ENCODE measurements at regions not wholly inside any gene's neighbourhood (a gene's known extent, or its start where the extent isn't known, plus 50 kb on each side); places are given as distances from the start of the nearest gene placed in this dataset.
"Not testable (repeated sequence)": the region's sequence is repeated elsewhere in the genome, so short reads cannot be mapped to it uniquely, and the experiment has no call there.

DNA sequence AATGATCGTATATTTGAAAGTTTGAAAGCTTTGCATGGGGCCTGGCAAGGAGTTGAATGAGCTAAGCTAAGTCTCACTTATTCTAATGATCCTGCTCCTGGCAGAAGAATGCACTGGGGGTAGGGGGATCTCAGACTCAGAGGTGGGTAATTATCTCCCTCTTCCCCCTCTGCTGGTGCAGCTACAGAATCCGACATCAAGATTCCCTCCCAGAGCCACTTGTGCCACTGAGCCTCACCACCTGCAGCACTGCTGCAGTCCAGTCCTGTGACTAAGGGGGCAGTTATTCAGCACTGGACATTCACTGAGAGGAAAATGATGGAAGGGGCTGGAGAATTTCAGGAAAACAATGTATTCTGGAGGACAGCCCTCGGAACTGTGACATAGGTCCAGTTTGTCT, 205.8 kb downstream of the DEPDC1B start:
- DNase-seq (ENCODE audit: low spot score) = no peak
- TF ChIP-seq, protein P1, sequence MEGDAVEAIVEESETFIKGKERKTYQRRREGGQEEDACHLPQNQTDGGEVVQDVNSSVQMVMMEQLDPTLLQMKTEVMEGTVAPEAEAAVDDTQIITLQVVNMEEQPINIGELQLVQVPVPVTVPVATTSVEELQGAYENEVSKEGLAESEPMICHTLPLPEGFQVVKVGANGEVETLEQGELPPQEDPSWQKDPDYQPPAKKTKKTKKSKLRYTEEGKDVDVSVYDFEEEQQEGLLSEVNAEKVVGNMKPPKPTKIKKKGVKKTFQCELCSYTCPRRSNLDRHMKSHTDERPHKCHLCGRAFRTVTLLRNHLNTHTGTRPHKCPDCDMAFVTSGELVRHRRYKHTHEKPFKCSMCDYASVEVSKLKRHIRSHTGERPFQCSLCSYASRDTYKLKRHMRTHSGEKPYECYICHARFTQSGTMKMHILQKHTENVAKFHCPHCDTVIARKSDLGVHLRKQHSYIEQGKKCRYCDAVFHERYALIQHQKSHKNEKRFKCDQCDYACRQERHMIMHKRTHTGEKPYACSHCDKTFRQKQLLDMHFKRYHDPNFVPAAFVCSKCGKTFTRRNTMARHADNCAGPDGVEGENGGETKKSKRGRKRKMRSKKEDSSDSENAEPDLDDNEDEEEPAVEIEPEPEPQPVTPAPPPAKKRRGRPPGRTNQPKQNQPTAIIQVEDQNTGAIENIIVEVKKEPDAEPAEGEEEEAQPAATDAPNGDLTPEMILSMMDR (IDR thresholded peaks at IDR 0.05; ENCODE audit: extremely low read depth, missing control alignments) = no peak

DNA sequence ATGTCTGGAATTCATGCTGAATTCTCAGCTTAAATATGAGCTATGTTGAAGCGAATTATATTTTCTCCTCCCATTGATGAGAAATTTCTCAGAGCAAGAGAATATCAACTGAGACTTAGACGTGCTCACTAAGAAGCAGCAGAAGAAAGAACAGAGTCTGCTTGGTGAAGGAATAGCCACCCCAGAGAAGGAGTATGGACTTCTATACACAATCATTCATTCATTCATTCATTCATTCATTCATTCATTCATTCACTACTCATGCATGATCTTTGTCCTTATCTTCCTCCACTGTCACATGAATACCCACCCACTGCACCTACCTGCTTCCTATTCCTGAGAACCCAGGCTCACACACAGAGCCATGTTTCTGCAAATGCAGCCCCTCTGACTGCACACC, 206.6 kb downstream of the DEPDC1B start:
- TF ChIP-seq, protein P1 (IDR thresholded peaks at IDR 0.05; ENCODE audit: extremely low read depth, missing control alignments) = no peak
- no peak for DNase-seq (ENCODE audit: low spot score)

DNA sequence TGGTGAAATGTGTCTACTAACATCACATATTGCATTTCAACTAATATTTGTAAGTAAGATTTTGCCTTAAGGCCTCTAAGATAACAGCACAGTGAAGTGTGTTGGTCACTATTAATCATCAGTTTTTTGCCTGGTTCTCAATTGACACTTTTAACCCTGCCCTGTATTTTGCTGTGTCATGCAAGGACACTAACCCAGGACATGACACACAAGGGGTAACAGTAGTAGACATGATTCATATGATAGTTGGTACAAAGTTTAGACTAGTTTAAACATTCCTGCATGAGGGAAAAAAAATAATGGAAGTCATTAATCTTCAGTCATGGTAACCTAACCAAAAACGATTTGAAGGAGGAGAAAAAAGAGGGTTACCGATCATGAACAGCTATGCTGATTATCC, 207.0 kb downstream of the DEPDC1B start:
- DNase-seq (ENCODE audit: low spot score) = no peak
- TF ChIP-seq, protein P1 (IDR thresholded peaks at IDR 0.05; ENCODE audit: extremely low read depth, missing control alignments) = no peak

DNA sequence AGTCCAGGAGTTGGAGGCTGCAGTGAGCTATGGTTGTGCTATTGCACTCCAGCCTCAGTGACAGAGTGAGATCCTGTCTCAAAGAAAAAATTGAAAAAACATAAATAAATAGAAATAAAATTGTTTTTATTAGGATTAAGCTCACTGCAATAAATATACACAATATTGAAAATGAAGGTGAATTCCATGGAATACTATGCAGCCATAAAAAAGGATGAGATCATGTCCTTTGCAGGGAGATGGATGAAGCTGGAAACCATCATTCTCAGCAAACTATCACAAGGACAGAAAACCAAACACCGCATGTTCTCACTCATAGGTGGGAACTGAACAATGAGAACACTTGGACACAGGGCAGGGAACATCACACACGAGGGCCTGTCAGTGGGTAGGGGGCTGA, 207.6 kb downstream of the DEPDC1B start:
- DNase-seq (ENCODE audit: low spot score) = not testable (repeated sequence)

DNA sequence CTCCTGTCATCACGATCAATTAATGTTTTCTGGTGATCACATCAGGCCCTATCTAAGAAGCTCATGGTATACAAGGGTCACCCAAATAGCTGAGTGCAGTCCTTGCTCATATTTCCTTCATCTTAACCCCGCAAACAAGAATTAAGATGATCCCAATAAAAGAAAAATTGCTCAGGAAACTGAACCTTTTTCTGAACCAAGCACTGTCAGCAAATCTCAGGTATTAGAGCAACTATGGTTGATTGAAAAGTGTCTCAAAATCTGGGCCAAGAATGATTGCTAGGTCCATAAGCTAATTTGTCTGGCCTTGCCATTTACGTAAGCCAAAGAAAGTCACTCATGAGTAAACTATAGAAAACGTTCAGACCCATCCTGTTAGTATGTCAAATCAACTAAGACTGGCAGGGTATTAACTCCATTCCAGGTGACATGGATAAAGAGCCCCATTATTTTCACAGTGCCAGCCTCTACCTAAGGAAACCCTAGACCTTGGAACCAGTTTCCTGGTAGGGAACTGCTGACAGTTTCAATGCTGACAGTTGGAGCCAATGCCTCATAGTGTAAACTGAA, 209.3 kb downstream of the DEPDC1B start:
- DNase-seq (ENCODE audit: low spot score) = no peak
- TF ChIP-seq, protein P1 (IDR thresholded peaks at IDR 0.05; ENCODE audit: extremely low read depth, missing control alignments) = no peak

DNA sequence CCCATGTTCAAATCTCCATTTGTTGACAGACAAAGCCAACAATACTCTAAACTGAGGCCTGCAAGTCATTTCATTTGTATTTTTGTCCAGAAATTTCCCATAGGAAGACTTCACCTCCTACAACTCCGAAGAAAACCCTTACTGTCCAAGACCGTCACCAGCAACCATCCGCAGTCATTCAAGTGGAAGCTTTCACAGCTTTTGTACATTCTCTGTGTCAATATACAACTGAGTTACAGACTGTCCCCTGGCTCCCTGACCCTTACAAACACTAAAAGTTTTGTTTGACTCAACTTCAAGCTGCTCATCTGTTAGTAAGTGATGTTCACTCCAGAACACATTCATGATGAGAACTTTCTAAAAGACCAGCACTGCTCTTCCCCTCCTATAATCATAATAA, 210.1 kb downstream of the DEPDC1B start:
- TF ChIP-seq, protein P1 (IDR thresholded peaks at IDR 0.05; ENCODE audit: extremely low read depth, missing control alignments) = no peak
- no peak for DNase-seq (ENCODE audit: low spot score)

DNA sequence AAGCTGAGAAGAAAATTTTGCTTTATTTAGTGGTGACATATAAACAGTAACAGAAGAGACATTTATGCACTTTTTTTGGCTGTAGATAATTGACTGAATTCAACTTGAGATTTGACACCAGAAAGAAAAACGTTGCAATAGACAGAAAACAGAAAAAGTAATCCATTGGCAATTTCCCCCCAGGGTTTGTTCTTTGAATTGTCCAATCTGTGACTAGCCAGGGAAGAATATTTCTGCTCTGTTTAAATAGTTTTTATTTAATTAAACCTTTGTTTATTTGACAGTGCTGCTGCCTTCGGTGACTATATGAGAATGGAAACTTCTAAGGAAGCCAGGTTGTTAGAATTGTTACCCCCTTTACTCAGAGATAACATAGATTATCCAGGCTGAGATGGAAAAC, 210.6 kb downstream of the DEPDC1B start:
- TF ChIP-seq, protein P1 (IDR thresholded peaks at IDR 0.05; ENCODE audit: extremely low read depth, missing control alignments) = no peak
- no peak for DNase-seq (ENCODE audit: low spot score)

DNA sequence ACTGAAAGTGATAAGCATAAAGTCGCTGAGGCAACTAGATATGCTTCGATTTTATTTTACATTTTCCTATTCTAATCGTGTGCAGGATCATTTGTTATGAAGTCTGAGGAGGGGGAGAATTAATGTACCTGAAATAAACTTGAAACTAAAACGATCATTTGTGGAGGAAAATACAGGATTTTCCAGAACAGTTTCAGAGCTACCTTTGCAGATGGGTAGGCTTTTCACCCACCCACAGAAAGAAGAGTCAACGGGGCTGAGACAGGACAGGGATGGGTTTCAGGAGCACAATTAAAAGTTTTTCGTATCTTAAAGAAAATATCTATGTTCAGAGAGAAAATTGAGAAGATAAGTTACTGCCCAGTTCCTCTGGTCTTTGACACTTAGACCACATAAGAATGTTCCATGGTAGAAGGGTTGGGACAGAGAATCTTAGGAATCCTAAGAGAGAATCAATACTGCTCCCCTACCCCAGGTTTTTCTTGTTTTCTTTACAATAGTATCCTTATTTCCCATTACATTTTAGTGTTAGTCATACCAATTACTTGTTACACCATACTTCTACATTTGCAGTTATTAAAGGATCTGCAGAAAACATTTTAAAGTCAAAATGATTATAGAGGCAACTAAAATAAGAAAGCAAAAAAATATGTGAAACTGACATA, 211.4 kb downstream of the DEPDC1B start:
- TF ChIP-seq, protein P1 (IDR thresholded peaks at IDR 0.05; ENCODE audit: extremely low read depth, missing control alignments) = no peak
- no peak for DNase-seq (ENCODE audit: low spot score)

Measured in GM20000 (cell line).